IPS-18c (cell line): ENCODE measurements at regions not wholly inside any gene's neighbourhood (a gene's known extent, or its start where the extent isn't known, plus 50 kb on each side); places are given as distances from the start of the nearest gene placed in this dataset.
"Not testable (repeated sequence)": the region's sequence is repeated elsewhere in the genome, so short reads cannot be mapped to it uniquely, and the experiment has no call there.

ENCODE experiments used
- H3K4me3 ChIP-seq: 2 replicates; pipeline ENCODE4 v1.7.0; 2013; ENCODE audit warnings: low read depth, mild to moderate bottlenecking, low read length, moderate library complexity; ENCODE audit not compliant: insufficient read depth
- H3K9me3 ChIP-seq: one replicate; pipeline ENCODE4 v1.6.1; 2013; ENCODE audit warnings: mild to moderate bottlenecking, low read length, moderate library complexity; ENCODE audit not compliant: control insufficient read depth, insufficient read depth

GRCh38 chr17:5885336-5885735 is 184.8 kb upstream of the WSCD1 start:
- H3K9me3 ChIP-seq, result no peaks in the 10 kb centered on the region
- H3K4me3 ChIP-seq, result no peak overlapping the region

DNA sequence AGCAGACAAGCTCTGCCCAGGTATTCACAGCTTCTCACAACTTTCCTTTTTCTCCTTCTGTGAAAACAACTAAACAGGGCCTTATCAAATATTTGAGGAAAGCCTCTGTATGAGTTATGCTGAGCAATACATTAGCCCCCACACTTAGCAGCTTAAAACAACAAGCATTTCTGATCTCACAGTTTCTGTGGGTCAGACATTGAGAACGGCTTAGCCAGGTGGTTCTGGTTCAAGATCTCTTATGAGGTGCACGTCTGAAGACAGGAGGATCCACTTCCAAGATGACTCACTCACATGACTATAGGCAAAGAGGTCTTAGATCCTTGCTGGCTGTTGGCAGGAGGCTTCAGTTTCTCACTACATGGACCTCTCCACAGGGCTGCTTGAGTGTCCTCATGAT is 181.4 kb upstream of the WSCD1 start:
- Histone ChIP-seq H3K9me3 (no peaks in the 10 kb centered on the region), H3K4me3 (no peak overlapping the region)

GRCh38 chr17:5892921-5893675 is 177.1 kb upstream of the WSCD1 start:
- Histone ChIP-seq H3K9me3 (no peaks in the 10 kb centered on the region), H3K4me3 (no peak overlapping the region)

GRCh38 chr17:5893741-5894140 is 176.4 kb upstream of the WSCD1 start:
- no peak overlapping the region for H3K4me3 ChIP-seq
- no peaks in the 10 kb centered on the region for H3K9me3 ChIP-seq

DNA sequence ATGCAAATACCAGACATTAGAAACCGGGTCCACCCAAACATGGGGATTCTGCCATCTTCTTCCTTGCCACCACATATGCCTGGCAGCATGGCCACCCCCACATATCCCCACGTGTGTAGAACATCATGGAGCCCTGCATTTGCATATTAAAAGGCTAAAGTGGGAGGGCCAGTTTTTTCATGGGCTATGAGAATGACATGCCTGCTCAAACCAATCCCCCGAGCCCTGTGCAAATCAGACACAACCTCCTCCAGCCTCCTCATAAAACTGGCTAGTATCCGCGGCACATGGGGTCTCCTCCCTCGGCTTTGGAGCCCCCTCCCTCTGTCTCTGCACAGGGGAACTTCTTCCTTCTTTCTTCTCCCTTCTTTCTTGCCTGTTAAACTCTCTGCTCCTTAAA is 174.9 kb upstream of the WSCD1 start:
- H3K9me3 ChIP-seq, result no peaks in the 10 kb centered on the region
- H3K4me3 ChIP-seq, result no peak overlapping the region

DNA sequence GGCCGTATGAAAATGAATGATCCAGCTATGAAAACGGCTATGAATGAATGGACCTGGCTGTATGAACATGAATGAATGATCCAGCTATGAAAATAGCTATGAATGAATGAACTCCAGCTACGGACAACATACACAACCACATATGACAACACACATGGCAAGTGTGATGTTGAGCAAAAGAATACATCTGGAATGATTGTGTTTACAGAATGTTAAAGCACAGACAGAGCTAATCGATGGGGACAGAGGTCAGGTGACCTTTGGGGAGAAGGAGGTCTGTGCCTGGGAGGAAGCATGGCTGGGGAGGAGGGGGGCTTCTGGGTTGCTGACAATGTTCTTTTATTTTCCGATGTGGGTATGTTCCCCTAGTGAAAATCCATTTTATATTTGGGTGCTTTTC is 174.0 kb upstream of the WSCD1 start:
- H3K9me3 ChIP-seq, result no peaks in the 10 kb centered on the region
- no peak overlapping the region for H3K4me3 ChIP-seq

GRCh38 chr17:5897275-5897911 is 172.8 kb upstream of the WSCD1 start:
- no peak overlapping the region for H3K4me3 ChIP-seq
- no peaks in the 10 kb centered on the region for H3K9me3 ChIP-seq

- H3K9me3 ChIP-seq, H3K4me3 ChIP-seq: not testable (repeated sequence)
These were observed 172.2 kb upstream of the WSCD1 start for GRCh38 chr17:5897981-5898380.

DNA sequence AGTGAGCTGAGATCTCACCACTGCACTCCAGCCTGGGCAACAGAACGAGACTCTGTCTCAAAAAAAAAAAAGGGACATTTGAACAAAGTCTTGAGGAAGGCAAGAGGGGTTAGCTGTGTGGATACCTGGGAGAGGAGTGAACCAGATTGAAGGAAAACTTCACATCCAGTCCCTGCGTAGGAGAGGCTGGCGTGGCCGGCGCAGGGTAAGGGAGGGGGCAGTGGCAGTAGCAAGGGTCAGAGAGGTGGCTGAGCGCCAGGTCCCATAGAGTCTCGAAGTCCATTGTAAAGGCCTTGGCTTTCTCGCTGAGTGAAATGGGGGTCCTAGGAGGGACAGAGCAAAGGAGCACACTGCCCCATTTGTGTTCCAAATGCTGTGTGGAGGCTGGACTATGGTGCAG is 171.8 kb upstream of the WSCD1 start:
- Histone ChIP-seq H3K4me3 (no peak overlapping the region), H3K9me3 (no peaks in the 10 kb centered on the region)

DNA sequence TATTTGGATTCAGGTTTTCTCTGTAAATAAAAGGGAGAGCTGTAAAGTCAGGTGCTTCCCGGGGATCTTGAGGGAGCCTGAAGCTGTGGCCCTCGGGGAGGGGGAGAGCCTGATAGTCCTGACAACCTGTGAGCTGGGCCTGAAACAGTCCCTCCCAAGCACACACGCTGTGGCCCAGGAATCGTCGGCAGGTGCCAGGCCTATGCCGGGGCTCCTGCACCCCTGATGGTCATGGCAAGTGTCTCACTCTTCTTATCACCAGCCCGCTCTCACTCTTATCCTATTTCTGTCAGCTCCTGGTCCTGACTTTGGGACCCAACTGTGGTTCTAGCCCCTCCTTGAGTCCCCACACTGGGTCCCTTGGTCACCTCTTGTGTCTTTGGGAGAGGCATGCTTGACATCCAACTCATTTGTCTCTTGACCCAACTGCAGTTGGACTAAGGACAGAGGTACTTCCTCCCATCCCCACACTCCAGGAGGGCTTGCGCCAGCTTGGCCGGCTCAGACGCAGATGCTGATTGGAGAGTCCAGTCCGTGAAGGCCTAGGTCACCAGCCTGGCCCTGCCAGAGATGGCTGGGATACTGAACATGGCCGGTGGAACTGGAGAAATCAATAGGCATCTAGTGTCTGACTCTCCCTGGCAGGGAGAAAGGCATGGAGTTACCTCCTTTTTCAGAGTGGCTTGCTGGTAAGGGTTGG is 170.5 kb upstream of the WSCD1 start:
- Histone ChIP-seq H3K4me3 (no peak overlapping the region), H3K9me3 (no peaks in the 10 kb centered on the region)

GRCh38 chr17:5901731-5902130 is 168.4 kb upstream of the WSCD1 start:
- no peak overlapping the region for H3K4me3 ChIP-seq
- H3K9me3 ChIP-seq, result no peaks in the 10 kb centered on the region

DNA sequence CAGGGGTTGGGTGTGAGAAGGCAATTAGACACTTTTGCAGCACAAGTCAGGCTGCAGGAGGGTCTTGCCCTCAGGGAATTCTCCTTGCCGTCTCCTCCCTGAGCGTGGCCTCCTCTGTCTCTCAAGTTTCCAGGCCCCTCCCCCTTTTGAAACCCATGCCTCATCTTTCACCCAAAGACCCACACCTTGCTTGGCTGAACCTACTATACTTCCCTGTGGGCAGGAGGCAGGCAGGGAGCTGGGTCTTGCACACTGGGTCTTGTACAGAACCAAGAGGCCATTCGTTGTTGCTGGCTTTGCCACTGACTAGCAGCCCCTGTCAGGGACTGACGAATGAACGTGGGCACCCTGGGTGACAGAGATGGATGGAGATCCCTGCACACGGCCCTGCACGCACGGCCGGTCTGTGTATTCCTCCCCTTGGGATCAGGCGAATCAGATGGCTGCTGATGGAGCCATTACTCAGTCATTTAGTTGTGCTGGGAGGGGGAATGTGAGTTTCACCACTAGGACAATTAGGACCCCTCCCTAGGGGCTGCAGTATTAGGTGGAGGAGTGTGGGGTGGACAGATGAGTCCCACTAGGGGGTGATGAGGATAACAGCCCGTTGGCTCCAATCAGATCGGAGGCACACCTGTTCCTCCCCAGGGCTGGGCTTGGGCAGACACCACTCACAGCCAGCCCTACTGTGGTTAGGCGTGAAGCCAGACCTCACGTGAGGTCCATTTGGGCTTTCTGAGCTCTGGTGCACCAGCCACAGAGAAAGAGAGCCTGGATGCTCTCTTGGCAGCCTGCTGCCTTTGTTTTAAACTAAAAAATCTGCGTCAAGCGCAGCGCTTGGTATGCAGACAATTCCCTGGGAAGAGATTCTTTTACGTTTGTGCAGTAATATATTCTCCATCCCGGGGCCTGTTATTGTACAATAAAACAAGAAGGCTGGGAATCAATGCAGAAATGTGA is 167.7 kb upstream of the WSCD1 start:
- H3K9me3 ChIP-seq, result no peaks in the 10 kb centered on the region
- H3K4me3 ChIP-seq, result no peak overlapping the region

DNA sequence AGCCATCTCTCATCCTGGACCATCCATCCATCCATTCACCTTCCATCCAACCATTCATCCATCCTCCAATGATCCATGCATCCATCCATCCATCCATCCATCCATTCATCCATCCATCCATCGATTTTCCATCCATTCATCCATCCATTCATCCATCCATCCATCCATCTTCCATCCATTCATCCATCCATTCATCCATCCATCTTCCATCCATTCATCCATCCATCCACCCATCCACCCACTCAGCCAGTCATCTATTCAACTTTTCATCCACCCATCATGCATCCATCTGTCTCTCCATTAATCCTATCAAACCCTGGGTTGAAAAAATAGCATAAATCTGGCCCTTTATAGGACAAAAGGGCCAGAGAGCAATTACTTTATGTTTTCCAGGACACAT is 158.3 kb upstream of the WSCD1 start:
- H3K9me3 ChIP-seq, result peaks cover 2% of the 10 kb centered on the region
- H3K4me3 ChIP-seq, result no peak overlapping the region

GRCh38 chr17:5913032-5913531 is 157.1 kb upstream of the WSCD1 start:
- Histone ChIP-seq H3K4me3 (no peak overlapping the region), H3K9me3 (peaks cover 2% of the 10 kb centered on the region)

DNA sequence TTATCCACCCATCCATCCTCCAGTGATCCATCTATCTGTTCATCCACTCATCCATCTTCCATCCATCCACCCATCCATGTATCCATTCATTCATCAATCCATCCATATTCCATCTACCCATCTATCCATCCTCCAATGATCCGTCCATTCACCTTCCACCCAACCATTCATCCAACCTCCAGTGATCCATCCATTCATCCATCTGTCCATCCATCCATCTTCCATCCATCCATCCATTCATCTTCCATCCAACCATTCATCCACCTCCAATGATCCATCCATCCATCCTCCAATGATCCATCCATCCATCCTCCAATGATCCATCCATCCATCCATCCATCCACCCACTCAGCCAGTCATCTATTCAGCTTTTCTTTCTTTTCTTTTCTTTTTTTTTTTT is 156.5 kb upstream of the WSCD1 start:
- Histone ChIP-seq H3K4me3 (no peak overlapping the region), H3K9me3 (peaks cover 2% of the 10 kb centered on the region)

DNA sequence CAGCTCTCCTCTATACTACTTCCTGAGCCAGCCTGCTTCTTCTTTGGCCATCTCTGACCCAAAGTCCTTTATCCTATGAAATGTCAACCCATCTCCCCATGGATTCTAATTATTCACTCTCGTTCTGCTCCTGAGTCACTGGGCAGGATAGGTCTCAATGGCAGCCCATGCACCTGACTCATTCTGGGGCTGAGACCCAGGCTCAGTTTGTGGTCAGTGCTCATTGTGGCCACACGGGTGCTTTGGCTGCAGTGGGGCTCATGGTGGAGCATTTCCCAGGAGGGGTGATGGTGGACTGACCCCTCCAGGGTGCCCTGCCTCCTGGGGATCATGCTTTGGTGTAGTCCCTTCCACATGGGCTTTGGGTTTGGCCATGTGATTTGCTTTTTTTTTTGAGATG is 154.8 kb upstream of the WSCD1 start:
- Histone ChIP-seq H3K9me3 (no peaks in the 10 kb centered on the region), H3K4me3 (no peak overlapping the region)

- Histone ChIP-seq H3K4me3 (no peak overlapping the region), H3K9me3 (no peaks in the 10 kb centered on the region)
These were observed 151.1 kb upstream of the WSCD1 start for GRCh38 chr17:5919089-5919488.
